Neuron (in vitro differentiated cells): ENCODE measurements at regions not wholly inside any gene's neighbourhood (a gene's known extent, or its start where the extent isn't known, plus 50 kb on each side); places are given as distances from the start of the nearest gene placed in this dataset.

Experiments used
- H2AFZ ChIP-seq: one replicate; pipeline ENCODE4 v1.6.1; 2013; ENCODE audit warnings: low read depth, mild to moderate bottlenecking, inconsistent platforms, low read length, moderate library complexity
- H3K27me3 ChIP-seq: one replicate; pipeline ENCODE4 v1.6.1; 2013; ENCODE audit warnings: low read length; ENCODE audit not compliant: insufficient read depth
- H3K36me3 ChIP-seq: one replicate; pipeline ENCODE4 v1.6.1; 2013; ENCODE audit warnings: low read length; ENCODE audit not compliant: insufficient read depth
- H3K4me1 ChIP-seq: one replicate; pipeline ENCODE4 v1.6.1; 2013; ENCODE audit warnings: low read length; ENCODE audit not compliant: insufficient read depth
- H3K4me3 ChIP-seq: 2 replicates; pipeline ENCODE4 v1.5.1; 2013; ENCODE audit warnings: mild to moderate bottlenecking, low read length, moderate library complexity
- H3K9me3 ChIP-seq: one replicate; pipeline ENCODE4 v1.6.1; 2013; ENCODE audit warnings: low read length

GRCh38 chr2:34492561-34493455 lies 893.7 kb upstream of the FAM98A start:
- H2AFZ ChIP-seq: no peak overlapping the region
- H3K9me3 ChIP-seq: no peaks in the 10 kb centered on the region
- no peaks in the 10 kb centered on the region for H3K36me3 ChIP-seq
- H3K27me3 ChIP-seq: no peaks in the 10 kb centered on the region
- no peak overlapping the region for H3K4me3 ChIP-seq
- H3K4me1 ChIP-seq: no peaks in the 10 kb centered on the region

- Histone ChIP-seq H3K4me3 (no peak overlapping the region), H2AFZ (no peak overlapping the region), H3K9me3 (no peaks in the 10 kb centered on the region), H3K36me3 (no peaks in the 10 kb centered on the region), H3K4me1 (no peaks in the 10 kb centered on the region), H3K27me3 (no peaks in the 10 kb centered on the region)
Measured at GRCh38 chr2:34486965-34487364, 887.9 kb upstream of the FAM98A start.

- Histone ChIP-seq H3K9me3 (no peaks in the 10 kb centered on the region), H3K4me3 (no peak overlapping the region), H3K36me3 (no peaks in the 10 kb centered on the region), H3K4me1 (no peaks in the 10 kb centered on the region), H2AFZ (no peak overlapping the region), H3K27me3 (no peaks in the 10 kb centered on the region)
Measured at GRCh38 chr2:34481542-34481941, 882.4 kb upstream of the FAM98A start.

GRCh38 chr2:34480366-34480765 lies 881.3 kb upstream of the FAM98A start:
- Histone ChIP-seq H3K9me3 (no peaks in the 10 kb centered on the region), H3K4me1 (no peaks in the 10 kb centered on the region), H3K27me3 (no peaks in the 10 kb centered on the region), H3K4me3 (no peak overlapping the region), H3K36me3 (no peaks in the 10 kb centered on the region), H2AFZ (no peak overlapping the region)

- Histone ChIP-seq H3K36me3 (no peaks in the 10 kb centered on the region), H3K27me3 (no peaks in the 10 kb centered on the region), H2AFZ (no peak overlapping the region), H3K9me3 (no peaks in the 10 kb centered on the region), H3K4me3 (no peak overlapping the region), H3K4me1 (no peaks in the 10 kb centered on the region)
Measured at GRCh38 chr2:34475156-34475555, 876.1 kb upstream of the FAM98A start.

GRCh38 chr2:34474646-34475045 lies 875.5 kb upstream of the FAM98A start:
- Histone ChIP-seq H3K27me3 (no peaks in the 10 kb centered on the region), H2AFZ (no peak overlapping the region), H3K36me3 (no peaks in the 10 kb centered on the region), H3K4me3 (no peak overlapping the region), H3K4me1 (no peaks in the 10 kb centered on the region), H3K9me3 (no peaks in the 10 kb centered on the region)

- no peaks in the 10 kb centered on the region for H3K9me3 ChIP-seq
- no peaks in the 10 kb centered on the region for H3K4me1 ChIP-seq
- H3K4me3 ChIP-seq: no peak overlapping the region
- no peaks in the 10 kb centered on the region for H3K27me3 ChIP-seq
- H2AFZ ChIP-seq: no peak overlapping the region
- H3K36me3 ChIP-seq: no peaks in the 10 kb centered on the region
Measured at GRCh38 chr2:34447097-34447496, 848.0 kb upstream of the FAM98A start.

- no peaks in the 10 kb centered on the region for H3K27me3 ChIP-seq
- H3K36me3 ChIP-seq: no peaks in the 10 kb centered on the region
- no peaks in the 10 kb centered on the region for H3K9me3 ChIP-seq
- no peaks in the 10 kb centered on the region for H3K4me1 ChIP-seq
- no peak overlapping the region for H2AFZ ChIP-seq
- H3K4me3 ChIP-seq: no peak overlapping the region
Measured at GRCh38 chr2:34423301-34423700, 824.2 kb upstream of the FAM98A start.

GRCh38 chr2:34419856-34420255 lies 820.8 kb upstream of the FAM98A start:
- Histone ChIP-seq H3K36me3 (no peaks in the 10 kb centered on the region), H3K27me3 (no peaks in the 10 kb centered on the region), H3K9me3 (no peaks in the 10 kb centered on the region), H2AFZ (no peak overlapping the region), H3K4me3 (no peak overlapping the region), H3K4me1 (no peaks in the 10 kb centered on the region)

GRCh38 chr2:34416856-34417255 lies 817.8 kb upstream of the FAM98A start:
- no peaks in the 10 kb centered on the region for H3K27me3 ChIP-seq
- no peak overlapping the region for H2AFZ ChIP-seq
- no peaks in the 10 kb centered on the region for H3K4me1 ChIP-seq
- no peaks in the 10 kb centered on the region for H3K9me3 ChIP-seq
- H3K36me3 ChIP-seq: no peaks in the 10 kb centered on the region
- no peak overlapping the region for H3K4me3 ChIP-seq

GRCh38 chr2:34414856-34415255 lies 815.8 kb upstream of the FAM98A start:
- Histone ChIP-seq H3K9me3 (no peaks in the 10 kb centered on the region), H3K4me1 (no peaks in the 10 kb centered on the region), H3K27me3 (no peaks in the 10 kb centered on the region), H2AFZ (no peak overlapping the region), H3K36me3 (no peaks in the 10 kb centered on the region), H3K4me3 (no peak overlapping the region)

- Histone ChIP-seq H3K4me3 (no peak overlapping the region), H3K9me3 (no peaks in the 10 kb centered on the region), H2AFZ (no peak overlapping the region), H3K4me1 (no peaks in the 10 kb centered on the region), H3K27me3 (no peaks in the 10 kb centered on the region), H3K36me3 (no peaks in the 10 kb centered on the region)
Measured at GRCh38 chr2:34408100-34408499, 809.0 kb upstream of the FAM98A start.

GRCh38 chr2:34403512-34403911 lies 804.4 kb upstream of the FAM98A start:
- no peak overlapping the region for H2AFZ ChIP-seq
- H3K9me3 ChIP-seq: no peaks in the 10 kb centered on the region
- H3K27me3 ChIP-seq: no peaks in the 10 kb centered on the region
- no peak overlapping the region for H3K4me3 ChIP-seq
- H3K4me1 ChIP-seq: no peaks in the 10 kb centered on the region
- no peaks in the 10 kb centered on the region for H3K36me3 ChIP-seq

- Histone ChIP-seq H3K9me3 (no peaks in the 10 kb centered on the region), H3K4me3 (no peak overlapping the region), H3K36me3 (no peaks in the 10 kb centered on the region), H3K27me3 (no peaks in the 10 kb centered on the region), H2AFZ (no peak overlapping the region), H3K4me1 (no peaks in the 10 kb centered on the region)
Measured at GRCh38 chr2:34402376-34402775, 803.3 kb upstream of the FAM98A start.
